GM21447 (cell line): ENCODE measurements at regions not wholly inside any gene's neighbourhood (a gene's known extent, or its start where the extent isn't known, plus 50 kb on each side); places are given as distances from the start of the nearest gene placed in this dataset.

ENCODE experiments used
- ATAC-seq: cut with Tn5 transposase; IDR thresholded peaks from one replicate; pipeline ENCODE4 v1.9.1; 2021; ENCODE audit not compliant: unreplicated experiment

DNA sequence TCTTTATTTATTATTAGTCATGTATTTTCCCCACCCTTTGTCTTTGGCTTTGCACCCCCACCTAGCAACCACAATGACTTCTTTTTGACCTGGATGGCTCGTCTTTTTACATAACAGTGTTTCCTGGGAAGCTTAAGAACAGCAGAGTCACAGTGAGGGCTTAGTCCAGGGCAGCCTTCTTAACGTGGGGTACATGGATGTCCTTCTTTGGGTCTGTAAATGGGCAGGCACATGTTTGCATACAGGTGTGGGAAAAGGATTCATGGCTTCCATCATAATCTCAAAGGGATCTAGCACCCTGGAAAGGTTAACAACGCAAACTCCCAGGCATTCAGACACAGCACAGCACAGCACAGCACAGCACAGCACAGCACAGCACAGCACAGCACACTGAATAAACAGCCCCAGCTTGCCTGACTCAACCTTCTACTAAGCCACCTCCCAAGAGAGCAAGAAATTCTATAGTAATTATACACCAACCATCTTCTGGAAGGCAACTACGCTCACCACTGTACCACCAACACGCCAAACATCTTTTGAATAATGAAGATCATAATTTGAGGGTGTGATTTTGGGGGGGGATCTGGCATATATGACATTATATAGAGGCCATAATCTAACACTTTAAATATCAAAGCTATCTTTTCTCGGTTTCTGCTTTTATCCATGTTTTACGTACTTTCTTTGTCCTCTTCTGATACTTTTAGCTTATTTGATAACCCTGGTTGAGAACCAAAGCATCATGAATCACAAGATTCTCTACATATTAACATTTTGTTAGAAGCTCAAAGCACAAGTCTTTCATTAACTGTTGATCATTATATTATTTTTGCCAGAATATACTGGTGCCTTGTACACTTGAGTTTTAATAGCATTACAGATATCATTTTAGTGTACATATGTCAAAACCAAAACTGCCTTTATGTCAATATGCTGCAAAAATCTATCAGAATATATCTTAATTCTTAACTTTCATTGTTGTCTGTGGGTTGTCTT is 177.2 kb upstream of the KLF14 start:
- no peak for ATAC-seq

DNA sequence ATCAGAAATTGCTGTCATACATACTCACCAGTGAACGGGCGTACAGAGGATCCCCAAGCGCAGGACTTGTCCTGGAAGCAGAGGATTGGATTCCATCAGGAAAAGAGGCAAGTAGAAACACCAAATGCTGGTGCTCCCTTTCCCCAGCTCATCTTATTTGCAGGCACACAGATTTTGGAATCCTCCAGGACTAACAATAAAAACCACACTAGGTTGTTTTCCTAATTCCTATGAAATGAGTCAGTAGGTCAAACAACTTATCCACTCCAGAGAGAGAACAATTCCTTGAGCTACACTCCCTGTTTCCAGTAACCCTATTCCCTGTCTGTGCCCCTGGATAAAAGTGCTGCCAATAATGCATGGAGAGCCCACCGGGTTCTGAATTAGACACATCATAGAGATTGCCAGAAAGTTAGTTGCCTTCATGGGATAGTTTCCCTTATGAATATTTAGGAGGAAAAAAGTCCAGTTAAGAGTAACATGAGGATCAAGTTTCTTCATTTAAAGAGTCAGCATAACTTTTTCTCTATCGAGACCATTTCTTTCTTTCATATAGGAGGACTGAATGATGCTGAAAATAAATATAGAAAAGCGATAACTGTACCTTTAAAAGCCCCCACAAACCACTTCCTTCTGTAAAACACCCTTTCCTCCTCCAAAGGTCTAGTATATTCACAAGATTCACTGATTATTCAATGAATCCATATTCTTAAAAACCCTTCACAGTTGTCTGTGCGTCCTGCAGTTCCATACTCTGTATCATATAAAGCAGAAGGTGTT is 178.3 kb upstream of the KLF14 start:
- no peak for ATAC-seq

DNA sequence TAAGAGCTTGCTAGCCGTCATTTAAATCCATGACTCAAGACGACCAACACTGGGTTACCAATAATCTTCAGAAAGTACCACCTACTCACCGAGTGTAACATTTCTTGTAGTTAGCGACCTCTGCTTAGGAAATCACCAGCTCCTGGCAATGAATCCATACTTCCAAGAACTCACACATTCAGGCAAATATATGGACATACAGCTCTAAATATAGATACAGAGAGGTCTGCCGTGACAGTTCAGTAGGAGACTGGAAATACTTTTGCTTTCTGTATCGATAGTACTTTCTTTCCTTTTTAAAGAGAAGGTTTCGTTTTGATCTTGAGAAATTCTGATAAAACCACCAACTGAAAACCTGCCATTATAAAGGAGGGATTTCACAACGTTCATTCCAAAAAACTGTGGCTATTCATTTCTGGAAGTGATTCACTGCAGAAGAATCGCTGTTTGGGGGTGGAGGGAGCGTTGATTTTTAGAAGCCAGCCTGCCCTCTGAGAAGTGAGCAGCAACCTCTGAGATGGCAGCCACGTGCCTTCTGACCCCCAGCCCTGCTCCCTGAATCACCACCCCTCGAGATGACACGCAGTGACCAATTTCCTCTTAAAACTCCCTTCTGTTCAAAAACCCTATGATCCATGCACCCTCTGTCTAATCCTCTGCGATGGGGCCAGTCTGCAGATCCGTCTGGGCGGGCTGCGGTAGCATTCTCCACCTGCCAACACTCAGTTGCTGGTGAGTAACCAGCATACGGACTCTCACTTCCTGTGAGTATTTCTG is 179.0 kb upstream of the KLF14 start:
- ATAC-seq = peak; percentile 89

DNA sequence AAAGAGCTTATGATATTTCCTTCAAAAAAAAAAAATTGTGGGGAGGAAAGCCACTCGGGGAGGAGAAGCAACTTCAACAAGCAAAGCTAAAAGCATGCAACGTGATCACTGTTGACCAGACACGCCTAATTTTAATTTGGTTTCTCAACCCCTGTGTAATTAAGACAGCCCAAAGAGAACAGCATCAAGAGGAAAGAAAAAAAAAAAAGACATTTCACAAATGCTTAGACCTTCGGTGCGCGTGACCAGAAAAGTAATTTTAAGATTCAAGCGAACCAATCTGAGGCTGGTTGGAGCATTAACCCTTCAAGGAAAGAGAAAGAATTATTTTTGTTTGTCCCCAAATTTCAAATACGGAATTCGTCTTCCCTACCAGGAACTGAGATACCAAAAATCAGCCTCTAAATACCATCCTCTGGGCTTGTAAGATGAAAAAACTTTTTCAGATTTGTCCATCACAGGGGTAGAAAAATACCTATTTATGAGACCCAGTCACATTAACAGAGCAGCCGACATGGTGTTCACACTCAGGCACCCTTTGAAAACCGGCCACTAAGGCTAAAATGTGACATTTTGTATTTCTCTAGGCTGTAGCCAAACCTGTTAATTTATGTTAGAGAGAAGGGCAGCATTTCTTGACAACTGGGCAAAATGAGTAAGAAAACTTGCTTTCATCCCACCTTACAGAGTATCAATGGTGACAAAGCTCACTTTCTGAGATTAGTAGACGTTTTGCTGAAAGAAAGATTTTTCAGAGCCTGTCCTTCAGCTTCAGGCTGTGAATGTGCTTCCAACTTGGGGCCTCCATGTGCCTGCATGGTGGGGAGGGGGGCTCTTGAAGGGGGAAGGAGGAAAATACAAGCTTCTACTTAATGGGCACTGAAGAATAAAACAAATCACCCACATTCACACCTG is 179.9 kb upstream of the KLF14 start:
- no peak for ATAC-seq

DNA sequence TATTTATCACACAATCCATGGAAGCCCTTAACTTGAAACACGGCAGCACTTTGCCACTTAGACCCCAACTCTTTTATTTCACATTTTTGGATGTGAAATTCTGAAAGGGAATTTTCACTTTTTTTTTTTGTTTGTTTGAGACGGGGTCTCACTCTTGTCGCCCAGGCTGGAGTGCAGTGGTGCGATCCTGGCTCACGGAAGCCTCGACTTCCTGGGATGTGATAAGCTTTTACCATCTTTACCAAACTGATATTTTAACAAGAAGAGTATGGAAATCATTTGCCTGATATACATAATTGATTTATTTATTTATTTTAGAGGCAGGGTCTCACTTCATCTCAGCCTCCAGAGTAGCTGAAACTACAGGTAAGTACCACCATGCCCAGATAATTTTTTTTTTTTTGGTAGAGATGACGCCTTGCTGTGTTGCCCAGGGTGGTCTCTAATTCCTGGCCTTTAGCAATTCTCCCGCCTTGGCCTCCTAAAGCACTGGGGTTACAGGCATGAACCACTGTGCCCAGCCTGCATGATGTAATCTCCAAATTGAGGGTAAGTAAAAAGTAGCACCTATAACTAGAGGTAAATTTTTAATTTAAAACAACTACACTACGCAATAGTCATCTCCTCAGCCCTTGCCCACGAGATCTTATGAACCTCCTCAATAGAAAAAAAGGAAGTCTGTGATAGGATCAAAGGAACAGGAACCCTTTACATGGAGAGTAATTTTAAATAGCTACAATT is 180.7 kb upstream of the KLF14 start:
- ATAC-seq = no peak

DNA sequence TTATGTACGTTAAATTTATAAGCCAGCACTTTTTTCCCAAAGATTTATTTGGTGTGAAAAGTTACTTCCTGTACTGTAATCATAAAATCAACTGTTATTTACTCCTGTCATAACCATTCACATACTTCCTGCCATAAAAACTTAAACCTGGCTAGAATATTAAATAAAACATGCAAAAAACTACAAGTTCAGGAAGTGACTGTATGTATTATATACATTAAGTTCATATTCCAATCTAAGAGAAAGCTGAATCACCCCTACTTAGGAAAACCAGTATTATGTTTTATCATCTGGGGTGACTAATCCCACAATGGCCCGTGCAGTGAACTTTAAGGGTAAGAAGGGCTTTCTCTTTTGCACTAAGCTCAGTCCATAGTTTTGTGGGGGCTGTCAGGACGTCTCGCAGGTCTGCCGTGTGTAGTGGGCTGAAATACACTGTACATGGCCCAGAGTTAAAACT is 183.7 kb upstream of the KLF14 start:
- ATAC-seq = no peak

DNA sequence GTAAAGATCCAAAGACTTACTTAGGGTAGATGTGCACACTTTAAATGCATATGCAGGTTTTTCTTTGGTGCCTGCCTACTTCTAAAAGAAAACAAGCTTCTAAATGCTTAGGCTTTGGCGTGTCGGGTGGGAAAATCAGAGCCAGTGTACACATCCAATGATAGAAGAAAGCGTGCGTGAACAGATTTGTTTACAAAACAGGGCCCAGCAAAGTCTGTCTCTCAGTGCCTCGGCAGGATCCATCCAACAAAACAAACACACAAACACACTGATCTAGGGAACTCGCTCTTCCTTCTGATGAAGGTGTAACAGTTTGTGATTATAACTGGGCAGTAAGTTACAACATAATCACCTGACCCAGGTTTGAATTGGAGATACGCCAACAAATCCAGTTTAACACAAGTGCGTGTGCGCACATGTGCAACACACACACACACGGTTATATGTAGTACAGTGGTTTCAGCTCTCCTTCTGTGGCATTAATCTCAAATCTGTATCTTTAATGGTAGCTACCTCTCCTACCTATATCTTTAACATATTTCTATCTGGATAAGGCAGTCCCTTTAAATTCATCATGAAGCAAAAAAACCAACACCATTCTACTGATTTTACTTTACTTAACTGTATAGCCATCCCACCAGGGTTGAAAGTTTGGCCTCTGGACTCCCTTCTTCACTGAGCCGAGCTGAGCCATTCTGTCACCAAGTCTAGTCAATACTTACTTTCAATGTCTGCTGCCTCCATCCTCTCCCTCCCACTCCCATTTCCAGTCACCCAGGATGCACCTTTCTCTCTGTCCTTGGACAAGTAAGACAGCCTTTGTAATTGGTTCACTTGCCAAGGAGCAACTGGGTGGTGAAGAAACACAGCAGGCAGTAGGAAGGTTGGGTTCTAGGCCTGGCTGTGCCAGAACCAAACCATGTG is 184.4 kb upstream of the KLF14 start:
- no peak for ATAC-seq

DNA sequence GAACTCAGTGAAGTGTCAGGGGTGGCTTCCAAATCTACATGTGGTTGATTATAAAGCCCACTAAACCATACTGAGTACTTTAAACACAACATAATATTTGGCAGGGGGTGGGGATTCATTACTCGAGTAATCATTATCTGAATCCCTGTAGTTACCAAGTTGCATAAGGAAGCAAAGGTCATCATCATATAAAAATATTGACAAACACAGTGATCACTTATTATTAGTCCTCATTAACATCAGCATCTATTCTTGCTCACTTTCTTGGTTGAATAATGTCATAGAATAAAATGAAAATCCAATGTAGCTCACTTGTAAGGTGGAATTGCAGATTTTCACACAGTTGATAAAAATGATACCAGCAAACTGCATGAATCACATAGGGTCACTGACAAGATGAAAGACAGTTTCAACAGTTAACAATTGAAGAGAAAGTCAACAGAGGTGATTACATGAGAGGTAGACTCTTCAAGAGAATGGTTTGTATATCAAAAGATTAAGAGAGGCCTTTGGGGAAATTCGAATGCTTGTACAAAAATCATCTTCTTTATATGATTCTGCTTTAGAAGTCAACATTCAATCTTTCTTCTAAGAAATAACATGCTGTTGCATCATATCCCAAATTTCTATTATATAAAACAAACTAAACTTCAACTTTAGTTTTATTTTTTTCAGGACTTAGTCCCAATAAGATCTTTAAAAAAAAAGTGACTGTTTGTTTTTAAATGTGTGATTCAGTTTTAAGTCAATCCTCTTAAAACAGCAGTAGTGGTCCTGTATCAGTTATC is 185.5 kb upstream of the KLF14 start:
- no peak for ATAC-seq

DNA sequence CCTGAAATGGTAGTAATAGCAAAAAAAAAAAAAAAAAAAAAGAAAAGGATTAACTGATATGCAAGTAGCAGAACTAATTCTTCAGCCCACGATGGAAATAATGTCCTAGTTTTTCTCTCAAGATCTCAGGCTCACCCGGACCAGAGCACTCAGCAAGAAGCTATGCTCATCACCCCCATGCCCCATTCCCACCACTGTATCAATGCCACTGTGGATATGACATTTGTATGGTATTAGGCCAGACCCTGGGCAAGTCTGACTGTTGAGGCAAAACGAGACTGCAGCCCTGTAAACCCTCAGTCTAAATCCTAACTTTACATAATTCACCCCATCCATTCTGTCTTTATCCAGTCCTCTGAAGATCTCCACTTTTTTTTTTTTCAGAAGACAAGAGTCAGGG is 186.1 kb upstream of the KLF14 start:
- ATAC-seq = no peak

DNA sequence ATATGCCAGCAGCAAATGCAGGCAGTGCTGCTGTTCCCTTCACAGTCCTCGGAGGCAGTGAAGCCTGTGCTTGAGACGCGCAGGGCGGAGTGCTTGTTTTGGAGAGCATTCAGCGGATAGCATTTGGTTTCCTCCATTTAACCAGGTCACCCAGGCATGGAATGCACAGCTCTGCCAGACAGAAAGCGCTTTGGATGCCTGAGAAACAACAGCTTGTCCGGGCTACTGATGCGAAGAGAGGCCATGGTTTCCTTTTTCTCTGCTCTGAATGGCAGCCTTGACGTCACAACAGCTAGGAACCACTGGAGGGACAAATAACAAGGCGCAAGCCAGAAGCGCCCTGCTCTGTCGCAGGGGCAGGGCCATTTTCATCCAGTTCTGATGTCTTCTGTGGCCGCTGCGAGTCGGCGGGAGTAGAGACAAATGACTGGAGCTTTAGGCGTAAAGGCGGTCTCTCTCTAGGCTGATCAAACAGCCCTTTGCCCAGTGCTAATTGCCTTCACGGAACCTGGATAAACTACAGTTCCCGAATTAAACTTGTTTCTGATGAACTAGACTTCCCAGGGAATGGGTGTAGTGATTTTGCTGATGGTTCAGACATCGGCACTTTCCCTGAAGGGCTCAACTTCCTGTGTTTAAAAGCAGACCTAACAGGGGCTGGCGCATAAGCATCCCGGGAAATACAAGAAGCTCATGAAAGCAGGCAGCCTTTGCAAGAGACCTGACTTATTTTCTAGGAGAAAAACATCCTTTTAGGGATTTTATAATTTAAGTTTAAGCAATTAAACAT is 187.6 kb upstream of the KLF14 start:
- ATAC-seq = no peak

DNA sequence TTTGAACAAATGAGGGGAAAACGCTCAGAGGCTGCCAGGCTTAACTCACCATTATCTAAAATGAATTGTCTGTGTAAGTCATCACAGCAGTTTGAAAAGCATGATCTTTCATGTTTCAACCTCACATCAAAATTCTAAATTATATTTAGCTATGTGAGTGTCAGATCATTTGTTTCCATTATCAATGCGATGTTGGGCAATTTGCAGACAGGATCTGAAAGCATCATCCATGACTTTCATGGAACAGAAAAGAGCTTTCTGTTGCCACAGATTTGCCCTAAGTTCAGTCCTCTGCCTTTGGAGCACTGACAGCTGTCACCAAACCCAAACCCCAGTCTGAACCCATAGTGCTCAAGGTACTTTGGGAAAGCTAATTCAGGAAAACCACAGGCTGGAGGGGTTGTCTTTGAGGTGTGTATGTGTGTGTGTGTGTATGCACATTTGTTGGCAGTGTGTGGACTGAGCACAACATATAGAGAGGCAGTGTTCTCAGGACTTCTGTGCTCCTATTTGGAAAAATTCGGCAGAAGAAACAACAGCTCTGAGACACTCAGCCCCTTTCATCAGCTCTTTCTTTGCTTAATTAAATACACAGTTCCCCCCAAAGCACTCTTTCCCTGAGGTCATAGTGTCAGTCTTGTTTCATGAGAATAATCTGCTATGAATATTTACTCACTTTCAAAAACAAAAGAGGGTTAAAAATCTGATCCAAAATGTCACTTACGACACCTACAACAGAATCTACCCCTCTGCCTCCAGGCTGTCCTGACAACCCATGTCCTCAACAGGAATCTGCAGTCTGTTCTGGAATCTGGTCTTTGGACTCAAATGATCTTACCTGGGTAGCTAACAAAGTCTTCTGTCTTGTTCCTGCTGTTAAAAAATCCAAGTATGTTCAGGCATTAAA is 188.5 kb upstream of the KLF14 start:
- ATAC-seq = no peak

DNA sequence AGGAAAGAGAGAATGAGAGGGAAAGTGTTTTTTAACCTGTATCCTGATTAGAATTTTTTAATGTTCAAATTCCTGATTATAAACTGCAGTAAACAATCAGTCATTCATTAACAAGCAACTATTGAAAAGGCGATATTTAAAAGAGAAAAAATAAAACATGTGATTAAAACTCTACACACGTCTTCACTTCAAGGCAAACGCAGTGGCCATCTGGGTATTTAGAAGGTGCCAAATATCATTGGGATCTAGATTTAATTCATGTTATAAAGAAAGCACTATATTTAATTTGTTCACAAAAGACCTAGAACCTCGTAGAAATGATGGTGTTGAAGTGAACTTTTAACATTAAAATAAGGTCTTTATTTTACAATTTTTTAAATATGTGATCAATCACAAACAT is 189.4 kb upstream of the KLF14 start:
- no peak for ATAC-seq

DNA sequence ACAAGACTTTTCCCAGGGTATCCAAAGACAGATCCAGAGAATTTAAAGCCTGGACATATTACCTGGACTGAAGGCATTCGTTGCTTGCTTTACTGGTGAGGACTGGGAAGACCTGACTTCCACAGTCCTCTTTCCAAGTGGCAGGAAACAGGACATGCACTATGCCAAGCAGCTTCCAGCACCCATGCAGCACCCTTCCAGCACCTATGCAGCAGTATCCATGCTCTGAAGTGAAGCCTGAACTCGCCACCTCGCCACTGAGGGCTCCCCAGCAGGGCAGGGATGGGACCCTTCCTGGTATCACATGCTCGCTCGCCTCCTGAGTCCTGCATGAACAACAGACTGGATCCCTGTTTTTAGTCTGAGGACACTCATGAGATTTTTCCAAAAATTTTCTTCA is 189.9 kb upstream of the KLF14 start:
- ATAC-seq = no peak

DNA sequence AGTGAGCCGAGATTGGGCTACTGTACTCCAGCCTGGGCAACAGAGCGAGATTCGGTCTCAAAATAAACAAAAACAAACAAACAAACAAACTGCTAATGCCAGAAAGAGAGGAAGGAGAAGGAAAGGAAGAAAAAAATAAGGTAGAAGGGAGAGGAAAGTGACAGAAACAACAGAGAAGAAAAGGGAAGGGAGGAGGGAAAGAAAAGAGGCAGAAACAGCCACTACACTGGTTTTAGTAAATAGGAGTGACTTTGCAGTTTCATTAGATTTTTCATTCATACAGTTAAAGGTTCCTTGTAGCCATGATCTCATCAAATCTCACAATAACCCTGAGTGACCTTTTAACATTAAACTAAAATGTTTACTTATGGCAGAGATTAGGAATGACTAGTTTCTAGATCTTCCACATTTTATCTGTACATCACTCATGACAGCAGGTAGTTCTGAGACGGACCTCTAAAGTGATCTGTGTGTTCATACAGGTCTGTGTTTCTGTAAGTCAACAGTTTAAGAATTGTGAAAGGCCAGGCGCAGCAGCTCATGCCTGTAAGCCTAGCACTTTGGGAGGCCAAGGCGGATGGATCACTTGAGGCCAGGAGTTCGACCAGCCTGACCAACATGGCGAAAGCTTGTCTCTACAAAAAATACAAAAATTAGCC is 191.3 kb upstream of the KLF14 start:
- ATAC-seq = no peak

DNA sequence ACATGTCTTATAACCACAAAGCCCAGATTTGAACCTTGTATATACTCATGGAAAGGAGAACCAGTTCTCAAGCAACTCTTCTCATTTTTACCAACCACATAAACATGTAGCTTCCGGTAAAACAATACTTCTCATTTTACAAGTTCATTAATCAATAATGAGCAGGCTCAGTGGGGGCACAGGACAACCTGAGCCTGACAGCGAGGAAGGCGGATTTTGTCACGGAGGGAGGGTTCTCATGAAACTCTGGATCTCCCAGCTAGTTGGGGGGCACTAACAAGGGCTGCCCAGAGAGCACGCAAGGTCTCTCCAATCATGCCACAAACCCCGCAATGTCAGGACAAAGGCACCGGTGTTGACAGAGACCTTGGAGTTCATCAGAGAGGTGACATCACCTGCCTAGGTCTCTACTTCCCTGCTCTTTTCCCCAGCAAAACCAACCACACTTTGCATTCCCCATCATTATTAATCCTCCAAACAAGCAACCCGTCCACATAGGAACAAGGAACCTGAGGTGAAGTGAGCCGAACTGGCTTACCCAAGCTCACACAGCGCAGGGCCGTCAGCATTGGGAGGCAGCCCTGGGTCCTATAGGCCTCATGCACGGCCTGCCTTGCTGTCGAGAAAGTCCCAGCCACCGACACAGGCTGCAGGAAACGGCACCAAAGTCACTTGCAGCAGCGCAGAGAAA is 192.1 kb upstream of the KLF14 start:
- no peak for ATAC-seq
